ENCODE measurements at regions not wholly inside any gene's neighbourhood (a gene's known extent, or its start where the extent isn't known, plus 50 kb on each side); places are given as distances from the start of the nearest gene placed in this dataset.

GRCh38 chr15:25623708-25624107, 184.9 kb upstream of the UBE3A start:
- TF ChIP-seq POLR2AphosphoS5 (IDR thresholded peaks at IDR 0.05; ENCODE audit: insufficient read depth, low read depth, low read length) (no peak), EZH2 (IDR thresholded peaks at IDR 0.05; ENCODE audit: borderline replicate concordance, low read depth, low read length, severe bottlenecking) (no peak), CTCF (IDR thresholded peaks at IDR 0.05; ENCODE audit: extremely low read depth in 1 of 2, insufficient read depth in 1 of 2, low read depth in 1 of 2, low read length in 2 of 2) (no peak), MAX (IDR thresholded peaks at IDR 0.05; ENCODE audit: insufficient read depth, insufficient read length) (no peak), MYC (IDR thresholded peaks at IDR 0.05; ENCODE audit: low read depth, low read length) (no peak), JUN (IDR thresholded peaks at IDR 0.05; ENCODE audit: borderline replicate concordance, insufficient read depth, insufficient read length, low read depth) (no peak)
